GM08714 (cell line): ENCODE measurements at regions not wholly inside any gene's neighbourhood (a gene's known extent, or its start where the extent isn't known, plus 50 kb on each side); places are given as distances from the start of the nearest gene placed in this dataset.
"Not testable (repeated sequence)": the region's sequence is repeated elsewhere in the genome, so short reads cannot be mapped to it uniquely, and the experiment has no call there.

Experiments used
- H3K4me3 ChIP-seq: fragments of 200-500 bp; sonication (Bioruptor generic); 2 replicates; pipeline ENCODE4 v1.5.1; 2014; ENCODE audit warnings: mild to moderate bottlenecking, low read length, inconsistent platforms
- ZNF274 ChIP-seq: IDR thresholded peaks from 2 replicates; pipeline ENCODE4 v1.6.1; 2012; ENCODE audit warnings: mild to moderate bottlenecking, low read depth, low read length

GRCh38 chr16:87119748-87120147 is 197.4 kb downstream of the C16orf95 start:
- no peak for TF ChIP-seq ZNF274
- H3K4me3 ChIP-seq = no peak overlapping the region

- TF ChIP-seq ZNF274 = no peak
- no peak overlapping the region for H3K4me3 ChIP-seq
Measured at GRCh38 chr16:87121816-87122215, 195.4 kb downstream of the C16orf95 start.

- H3K4me3 ChIP-seq = no peak overlapping the region
- TF ChIP-seq ZNF274 = no peak
Measured at GRCh38 chr16:87123356-87124001, 193.7 kb downstream of the C16orf95 start.

- H3K4me3 ChIP-seq = not testable (repeated sequence)
Measured at GRCh38 chr16:87124405-87124804, 192.8 kb downstream of the C16orf95 start.

GRCh38 chr16:87125206-87126155 is 191.7 kb downstream of the C16orf95 start:
- no peak for TF ChIP-seq ZNF274
- no peak overlapping the region for H3K4me3 ChIP-seq

GRCh38 chr16:87126403-87127025 is 190.7 kb downstream of the C16orf95 start:
- H3K4me3 ChIP-seq = no peak overlapping the region
- no peak for TF ChIP-seq ZNF274

GRCh38 chr16:87127061-87127765 is 190.0 kb downstream of the C16orf95 start:
- TF ChIP-seq ZNF274 = no peak
- H3K4me3 ChIP-seq = no peak overlapping the region

- no peak overlapping the region for H3K4me3 ChIP-seq
- TF ChIP-seq ZNF274 = no peak
Measured at GRCh38 chr16:87127766-87128147, 189.4 kb downstream of the C16orf95 start.

- H3K4me3 ChIP-seq = no peak overlapping the region
- TF ChIP-seq ZNF274 = no peak
Measured at GRCh38 chr16:87129771-87130170, 187.4 kb downstream of the C16orf95 start.

GRCh38 chr16:87131061-87131995 is 185.9 kb downstream of the C16orf95 start:
- H3K4me3 ChIP-seq = no peak overlapping the region
- no peak for TF ChIP-seq ZNF274

- TF ChIP-seq ZNF274 = no peak
- no peak overlapping the region for H3K4me3 ChIP-seq
Measured at GRCh38 chr16:87131996-87132345, 185.2 kb downstream of the C16orf95 start.

- no peak overlapping the region for H3K4me3 ChIP-seq
- no peak for TF ChIP-seq ZNF274
Measured at GRCh38 chr16:87132361-87133014, 184.7 kb downstream of the C16orf95 start.
